ENCODE measurements at regions not wholly inside any gene's neighbourhood (a gene's known extent, or its start where the extent isn't known, plus 50 kb on each side); places are given as distances from the start of the nearest gene placed in this dataset.
A peak's percentile ranks its signal among the peaks of the same experiment; 100 is the strongest.

DNA sequence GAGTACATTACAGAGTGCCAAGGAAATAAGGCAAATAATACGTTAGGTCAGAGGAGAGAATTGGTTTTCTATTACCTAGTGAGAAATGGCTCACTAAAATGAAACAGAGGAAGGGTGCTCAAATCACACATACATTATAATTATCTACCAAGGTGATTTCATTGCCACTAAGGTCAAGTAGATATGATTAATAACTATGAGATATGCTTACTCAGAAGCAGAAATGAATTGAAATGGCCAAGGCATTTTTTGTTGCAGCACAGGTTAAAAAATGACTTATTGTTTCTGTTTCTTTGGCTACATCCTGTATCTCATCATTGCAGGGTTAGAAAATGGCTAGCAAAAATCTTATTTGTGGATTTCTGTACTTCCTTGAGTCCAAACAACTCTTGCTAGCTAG, 154.5 kb upstream of the GORAB start:
- TF ChIP-seq, protein P1, sequence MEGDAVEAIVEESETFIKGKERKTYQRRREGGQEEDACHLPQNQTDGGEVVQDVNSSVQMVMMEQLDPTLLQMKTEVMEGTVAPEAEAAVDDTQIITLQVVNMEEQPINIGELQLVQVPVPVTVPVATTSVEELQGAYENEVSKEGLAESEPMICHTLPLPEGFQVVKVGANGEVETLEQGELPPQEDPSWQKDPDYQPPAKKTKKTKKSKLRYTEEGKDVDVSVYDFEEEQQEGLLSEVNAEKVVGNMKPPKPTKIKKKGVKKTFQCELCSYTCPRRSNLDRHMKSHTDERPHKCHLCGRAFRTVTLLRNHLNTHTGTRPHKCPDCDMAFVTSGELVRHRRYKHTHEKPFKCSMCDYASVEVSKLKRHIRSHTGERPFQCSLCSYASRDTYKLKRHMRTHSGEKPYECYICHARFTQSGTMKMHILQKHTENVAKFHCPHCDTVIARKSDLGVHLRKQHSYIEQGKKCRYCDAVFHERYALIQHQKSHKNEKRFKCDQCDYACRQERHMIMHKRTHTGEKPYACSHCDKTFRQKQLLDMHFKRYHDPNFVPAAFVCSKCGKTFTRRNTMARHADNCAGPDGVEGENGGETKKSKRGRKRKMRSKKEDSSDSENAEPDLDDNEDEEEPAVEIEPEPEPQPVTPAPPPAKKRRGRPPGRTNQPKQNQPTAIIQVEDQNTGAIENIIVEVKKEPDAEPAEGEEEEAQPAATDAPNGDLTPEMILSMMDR (IDR thresholded peaks at IDR 0.05), result no peak
- no peak for TF ChIP-seq POLR2A (IDR thresholded peaks at IDR 0.05)
- intact Hi-C loops (cut with DNase I; ENCODE audit: low total_unique reads), result no loop called here
- no peaks in the 10 kb centered on the region for H3K36me3 ChIP-seq (ENCODE audit: low read depth, missing control alignments)
- no peak overlapping the region for H3K27ac ChIP-seq
- no peak for DNase-seq
- H3K9me3 ChIP-seq, result no peaks in the 10 kb centered on the region
- WGBS, 2 donors, result 81 to 90% methylated on average over 1 of the region's 1 CpG
- H3K4me1 ChIP-seq, result no peaks in the 10 kb centered on the region
- no peaks in the 10 kb centered on the region for H3K27me3 ChIP-seq
- H3K4me3 ChIP-seq, result no peak overlapping the region

DNA sequence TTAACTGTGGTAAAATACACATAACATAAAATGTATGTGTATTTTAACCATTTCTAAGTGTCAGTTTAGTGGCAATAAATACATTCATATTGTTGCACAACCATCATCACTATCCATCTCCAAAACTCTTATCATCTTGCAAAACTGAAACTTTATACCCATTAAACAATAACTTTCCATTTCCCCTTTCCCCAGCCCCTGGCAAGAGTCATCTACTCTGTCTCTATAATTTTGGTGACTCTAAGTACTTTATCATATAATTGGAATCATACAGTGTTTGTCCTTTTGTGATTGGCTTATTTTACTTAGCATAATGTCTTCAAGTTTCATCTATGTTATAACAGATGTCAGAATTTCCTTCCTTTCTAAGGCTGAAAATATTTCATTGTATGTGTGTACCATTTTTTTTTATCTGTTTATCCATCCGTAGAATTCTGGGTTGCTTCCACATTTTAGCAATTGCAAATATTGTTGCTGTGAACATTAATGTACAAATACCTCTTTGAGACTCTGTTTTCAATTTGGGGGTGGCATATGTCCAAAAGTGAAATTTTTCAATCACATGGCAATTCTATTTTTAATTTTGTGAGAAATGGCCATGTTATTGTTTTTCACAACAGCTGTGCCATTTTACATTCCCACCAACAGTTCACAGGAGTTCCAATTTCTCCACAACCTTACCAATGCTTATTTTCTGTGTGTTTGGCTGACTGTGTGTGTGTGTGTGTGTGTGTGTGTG, 153.9 kb upstream of the GORAB start:
- 39 to 45% methylated on average over 1 of the region's 1 CpG for WGBS, 2 donors
- Histone ChIP-seq H3K27me3 (no peaks in the 10 kb centered on the region), H3K4me1 (no peaks in the 10 kb centered on the region), H3K27ac (no peak overlapping the region), H3K4me3 (no peak overlapping the region), H3K9me3 (no peaks in the 10 kb centered on the region), H3K36me3 (ENCODE audit: low read depth, missing control alignments) (no peaks in the 10 kb centered on the region)
- intact Hi-C loops (cut with DNase I; ENCODE audit: low total_unique reads), result no loop called here
- DNase-seq, result no peak
- TF ChIP-seq POLR2A (IDR thresholded peaks at IDR 0.05), result no peak
- TF ChIP-seq, protein P1 (IDR thresholded peaks at IDR 0.05), result no peak

DNA sequence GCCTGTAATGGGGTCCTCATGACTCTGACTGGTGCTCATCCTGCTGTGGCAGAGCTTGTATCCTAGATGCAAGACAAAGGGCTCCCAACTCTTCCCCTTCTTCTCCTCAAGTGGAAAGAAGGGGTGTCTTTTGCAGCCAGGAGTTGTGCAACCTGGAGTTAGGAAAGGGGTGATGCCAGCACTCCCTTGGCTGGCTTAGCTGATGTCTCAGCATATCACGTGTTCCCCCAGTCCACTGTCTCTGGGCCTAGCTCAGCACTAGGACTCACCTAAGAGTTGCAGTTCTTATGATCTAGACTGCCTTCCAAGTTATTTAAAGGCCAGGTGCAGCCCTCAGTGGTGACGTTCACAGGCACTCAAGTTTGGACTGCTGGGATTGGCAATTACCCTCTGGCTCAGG, 146.2 kb upstream of the GORAB start:
- H3K27ac ChIP-seq, result no peak overlapping the region
- no peak overlapping the region for H3K4me3 ChIP-seq
- TF ChIP-seq, protein P1 (IDR thresholded peaks at IDR 0.05), result no peak
- TF ChIP-seq POLR2A (IDR thresholded peaks at IDR 0.05), result no peak
- 90 to 92% methylated on average over 2 of the region's 2 CpGs for WGBS, 2 donors
- H3K4me1 ChIP-seq, result peaks cover 7% of the 10 kb centered on the region
- no peaks in the 10 kb centered on the region for H3K36me3 ChIP-seq (ENCODE audit: low read depth, missing control alignments)
- H3K9me3 ChIP-seq, result no peaks in the 10 kb centered on the region
- H3K27me3 ChIP-seq, result no peaks in the 10 kb centered on the region
- no peak for DNase-seq
- intact Hi-C loops (cut with DNase I; ENCODE audit: low total_unique reads), result no loop called here

DNA sequence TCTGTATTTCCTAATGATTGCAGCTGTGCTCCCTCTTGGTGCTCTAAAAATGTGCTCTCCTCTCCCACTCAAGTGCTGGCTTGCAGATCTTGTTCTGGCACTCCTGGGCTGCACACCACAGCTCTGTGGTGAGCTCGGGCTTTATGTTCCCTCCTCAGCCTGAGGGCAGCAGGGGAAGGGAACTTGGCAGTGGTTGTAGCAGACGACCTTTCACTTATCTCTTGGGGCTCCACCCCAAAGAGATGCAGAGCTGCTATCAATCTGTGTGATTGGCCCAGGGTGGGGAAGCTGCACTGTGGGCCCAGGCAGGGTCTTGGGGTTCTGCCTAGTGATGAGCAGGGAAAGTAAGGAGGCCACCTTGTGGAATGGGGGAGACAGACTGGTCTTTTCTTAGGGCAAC, 143.5 kb upstream of the GORAB start:
- Histone ChIP-seq H3K4me3 (no peak overlapping the region), H3K36me3 (ENCODE audit: low read depth, missing control alignments) (no peaks in the 10 kb centered on the region), H3K4me1 (peaks cover 7% of the 10 kb centered on the region), H3K27me3 (no peaks in the 10 kb centered on the region), H3K27ac (peak overlapping the region in 1 of 2 donors; percentile 31), H3K9me3 (no peaks in the 10 kb centered on the region)
- WGBS, 2 donors, result 14 to 30% methylated on average over 2 of the region's 2 CpGs
- DNase-seq, result peak; percentile 69
- intact Hi-C loops (cut with DNase I; ENCODE audit: low total_unique reads), result no loop called here
- TF ChIP-seq, protein P1 (IDR thresholded peaks at IDR 0.05), result no peak
- no peak for TF ChIP-seq POLR2A (IDR thresholded peaks at IDR 0.05)

DNA sequence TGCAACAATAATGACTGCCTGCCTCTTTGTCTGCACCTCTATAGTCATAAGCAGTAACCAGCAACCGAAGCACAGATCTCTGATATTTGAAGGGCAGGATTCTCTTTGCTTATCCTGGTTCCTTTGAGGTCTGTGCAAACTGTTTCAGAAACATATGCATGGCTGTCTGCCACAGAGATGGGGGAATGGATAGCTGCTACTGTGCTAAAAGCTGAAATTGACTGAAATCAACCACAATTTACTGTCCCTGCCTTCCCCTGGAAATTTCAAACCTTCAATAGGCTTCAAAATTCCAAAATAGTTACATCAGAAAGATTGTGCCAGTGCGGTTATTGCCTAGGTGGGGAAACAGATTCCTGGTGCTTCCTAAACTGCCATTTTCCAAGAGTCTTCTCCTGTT, 136.8 kb upstream of the GORAB start:
- no peaks in the 10 kb centered on the region for H3K4me1 ChIP-seq
- 65 to 81% methylated on average over 2 of the region's 2 CpGs for WGBS, 2 donors
- no peaks in the 10 kb centered on the region for H3K9me3 ChIP-seq
- no peaks in the 10 kb centered on the region for H3K36me3 ChIP-seq (ENCODE audit: low read depth, missing control alignments)
- no peak for TF ChIP-seq POLR2A (IDR thresholded peaks at IDR 0.05)
- TF ChIP-seq, protein P1 (IDR thresholded peaks at IDR 0.05), result no peak
- intact Hi-C loops (cut with DNase I; ENCODE audit: low total_unique reads), result no loop called here
- no peak overlapping the region for H3K4me3 ChIP-seq
- H3K27ac ChIP-seq, result no peak overlapping the region
- no peak for DNase-seq
- no peaks in the 10 kb centered on the region for H3K27me3 ChIP-seq
